MM.1S (cell line): ENCODE measurements at regions not wholly inside any gene's neighbourhood (a gene's known extent, or its start where the extent isn't known, plus 50 kb on each side); places are given as distances from the start of the nearest gene placed in this dataset.

Experiments used
- CTCF ChIP-seq: fragments of 300-600 bp; sonication (generic); IDR thresholded peaks from 2 replicates; pipeline ENCODE4 v1.5.1; 2016; ENCODE audit warnings: antibody characterized with exemption, low read length, mixed read lengths
- EZH2 ChIP-seq: fragments of 300-600 bp; sonication (generic); optimal IDR thresholded peaks from 2 replicates; pipeline ENCODE3; 2017; ENCODE audit warnings: low read depth, mild to moderate bottlenecking, antibody characterized with exemption, low read length, mixed read lengths
- EZH2phosphoT487 ChIP-seq: fragments of 300-600 bp; sonication (generic); IDR thresholded peaks from 2 replicates; pipeline ENCODE4 v1.6.1; 2018; ENCODE audit warnings: antibody characterized with exemption, low read length

DNA sequence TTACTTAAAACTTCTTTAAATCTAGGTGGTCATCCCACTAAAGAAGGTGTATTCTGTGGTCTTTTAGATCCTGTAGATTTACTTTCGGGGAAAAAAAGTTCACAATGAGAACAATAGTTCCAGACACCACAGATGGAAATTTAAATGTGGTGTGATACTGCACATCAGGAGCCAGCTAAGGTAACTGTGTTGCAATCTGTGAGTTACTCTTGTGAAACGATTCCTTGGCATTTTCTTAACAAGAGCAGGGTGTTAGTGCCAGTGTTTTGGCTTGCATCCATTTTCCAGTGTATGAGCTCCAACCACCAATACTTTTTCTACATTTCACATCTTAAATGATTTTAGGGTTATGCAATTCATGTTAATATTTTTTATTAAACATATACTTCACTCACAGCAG is 674.5 kb downstream of the CETN3 start:
- TF ChIP-seq CTCF (no peak), EZH2phosphoT487 (no peak), EZH2 (no peak)
